ENCODE measurements at regions not wholly inside any gene's neighbourhood (a gene's known extent, or its start where the extent isn't known, plus 50 kb on each side); places are given as distances from the start of the nearest gene placed in this dataset.

DNA sequence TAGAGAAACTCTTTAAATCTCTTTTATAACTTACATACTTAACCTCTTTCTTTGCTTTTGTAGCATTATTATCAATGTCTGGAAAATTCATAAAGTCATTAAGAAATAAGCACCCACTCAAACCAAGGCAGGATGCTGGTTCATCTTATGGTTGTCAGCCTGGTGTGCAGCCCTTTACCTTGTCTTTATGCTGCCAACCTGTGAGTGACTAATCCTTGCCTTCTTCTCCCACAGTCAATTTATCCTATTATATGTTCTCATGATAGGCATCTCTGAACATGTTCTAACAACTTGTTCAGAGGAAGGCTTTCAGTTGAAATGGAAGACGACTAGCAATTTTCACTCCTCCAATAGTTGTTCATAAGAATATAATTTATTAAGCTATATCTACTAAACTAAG, 186.9 kb upstream of the CAND1 start:
- TF ChIP-seq, protein P1, sequence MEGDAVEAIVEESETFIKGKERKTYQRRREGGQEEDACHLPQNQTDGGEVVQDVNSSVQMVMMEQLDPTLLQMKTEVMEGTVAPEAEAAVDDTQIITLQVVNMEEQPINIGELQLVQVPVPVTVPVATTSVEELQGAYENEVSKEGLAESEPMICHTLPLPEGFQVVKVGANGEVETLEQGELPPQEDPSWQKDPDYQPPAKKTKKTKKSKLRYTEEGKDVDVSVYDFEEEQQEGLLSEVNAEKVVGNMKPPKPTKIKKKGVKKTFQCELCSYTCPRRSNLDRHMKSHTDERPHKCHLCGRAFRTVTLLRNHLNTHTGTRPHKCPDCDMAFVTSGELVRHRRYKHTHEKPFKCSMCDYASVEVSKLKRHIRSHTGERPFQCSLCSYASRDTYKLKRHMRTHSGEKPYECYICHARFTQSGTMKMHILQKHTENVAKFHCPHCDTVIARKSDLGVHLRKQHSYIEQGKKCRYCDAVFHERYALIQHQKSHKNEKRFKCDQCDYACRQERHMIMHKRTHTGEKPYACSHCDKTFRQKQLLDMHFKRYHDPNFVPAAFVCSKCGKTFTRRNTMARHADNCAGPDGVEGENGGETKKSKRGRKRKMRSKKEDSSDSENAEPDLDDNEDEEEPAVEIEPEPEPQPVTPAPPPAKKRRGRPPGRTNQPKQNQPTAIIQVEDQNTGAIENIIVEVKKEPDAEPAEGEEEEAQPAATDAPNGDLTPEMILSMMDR (IDR thresholded peaks at IDR 0.05): no peak
- TF ChIP-seq POLR2AphosphoS5 (IDR thresholded peaks at IDR 0.05; ENCODE audit: insufficient read depth in 1 of 2, low read depth in 1 of 2) (peak in 1 of 2 donors; percentile 48), POLR2A (IDR thresholded peaks at IDR 0.05) (no peak)

All from vagina (tissue), 2 donors.